ENCODE measurements at regions not wholly inside any gene's neighbourhood (a gene's known extent, or its start where the extent isn't known, plus 50 kb on each side); places are given as distances from the start of the nearest gene placed in this dataset.

DNA sequence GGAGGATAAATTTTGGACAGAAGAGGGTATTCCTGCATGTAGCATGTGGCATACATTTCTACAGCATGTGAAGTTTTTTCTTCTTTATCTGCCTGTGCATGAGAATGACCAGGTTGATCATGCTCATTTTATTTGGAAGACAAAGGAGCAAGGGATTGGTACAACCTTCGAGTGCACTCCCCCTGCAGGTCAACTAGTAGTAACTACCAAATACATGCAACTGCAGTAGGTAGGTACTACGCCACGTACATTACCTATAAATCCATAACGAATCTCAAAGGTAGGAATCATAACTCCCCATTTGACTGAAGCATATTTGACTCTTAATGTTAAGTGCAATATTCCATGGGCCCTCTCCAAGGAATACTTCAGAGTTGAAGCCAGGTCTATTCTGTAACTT is 763.9 kb downstream of the TSN start:
- intact Hi-C loops (cut with DNase I): no loop called here
- FAIRE-seq (no peak), DNase-seq (no peak)
- no peaks in the 10 kb centered on the region for H3K27me3 ChIP-seq (ENCODE audit: control insufficient read depth, insufficient read depth, low read length)
- H3K9ac ChIP-seq (ENCODE audit: low read length in 3 of 3): no peak overlapping the region
- TF ChIP-seq, protein P1, sequence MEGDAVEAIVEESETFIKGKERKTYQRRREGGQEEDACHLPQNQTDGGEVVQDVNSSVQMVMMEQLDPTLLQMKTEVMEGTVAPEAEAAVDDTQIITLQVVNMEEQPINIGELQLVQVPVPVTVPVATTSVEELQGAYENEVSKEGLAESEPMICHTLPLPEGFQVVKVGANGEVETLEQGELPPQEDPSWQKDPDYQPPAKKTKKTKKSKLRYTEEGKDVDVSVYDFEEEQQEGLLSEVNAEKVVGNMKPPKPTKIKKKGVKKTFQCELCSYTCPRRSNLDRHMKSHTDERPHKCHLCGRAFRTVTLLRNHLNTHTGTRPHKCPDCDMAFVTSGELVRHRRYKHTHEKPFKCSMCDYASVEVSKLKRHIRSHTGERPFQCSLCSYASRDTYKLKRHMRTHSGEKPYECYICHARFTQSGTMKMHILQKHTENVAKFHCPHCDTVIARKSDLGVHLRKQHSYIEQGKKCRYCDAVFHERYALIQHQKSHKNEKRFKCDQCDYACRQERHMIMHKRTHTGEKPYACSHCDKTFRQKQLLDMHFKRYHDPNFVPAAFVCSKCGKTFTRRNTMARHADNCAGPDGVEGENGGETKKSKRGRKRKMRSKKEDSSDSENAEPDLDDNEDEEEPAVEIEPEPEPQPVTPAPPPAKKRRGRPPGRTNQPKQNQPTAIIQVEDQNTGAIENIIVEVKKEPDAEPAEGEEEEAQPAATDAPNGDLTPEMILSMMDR (IDR thresholded peaks at IDR 0.05; ENCODE audit: borderline replicate concordance, extremely low read depth, insufficient read depth): no peak
- H3K27ac ChIP-seq (ENCODE audit: low read depth in 2 of 2, low read length in 2 of 2): no peak overlapping the region
- no peaks in the 10 kb centered on the region for H3K36me3 ChIP-seq (ENCODE audit: control insufficient read depth in 2 of 3, insufficient read depth in 3 of 3, low read length in 3 of 3)
- no peak overlapping the region for H3K4me3 ChIP-seq (ENCODE audit: low read length in 3 of 3)
- no peaks in the 10 kb centered on the region for H3K4me1 ChIP-seq (ENCODE audit: control insufficient read depth in 2 of 3, insufficient read depth in 2 of 3, low read depth in 1 of 3, low read length in 3 of 3)
- no peaks in the 10 kb centered on the region for H3K9me3 ChIP-seq (ENCODE audit: control insufficient read depth in 2 of 3, insufficient read depth in 1 of 3, low read length in 3 of 3)

DNA sequence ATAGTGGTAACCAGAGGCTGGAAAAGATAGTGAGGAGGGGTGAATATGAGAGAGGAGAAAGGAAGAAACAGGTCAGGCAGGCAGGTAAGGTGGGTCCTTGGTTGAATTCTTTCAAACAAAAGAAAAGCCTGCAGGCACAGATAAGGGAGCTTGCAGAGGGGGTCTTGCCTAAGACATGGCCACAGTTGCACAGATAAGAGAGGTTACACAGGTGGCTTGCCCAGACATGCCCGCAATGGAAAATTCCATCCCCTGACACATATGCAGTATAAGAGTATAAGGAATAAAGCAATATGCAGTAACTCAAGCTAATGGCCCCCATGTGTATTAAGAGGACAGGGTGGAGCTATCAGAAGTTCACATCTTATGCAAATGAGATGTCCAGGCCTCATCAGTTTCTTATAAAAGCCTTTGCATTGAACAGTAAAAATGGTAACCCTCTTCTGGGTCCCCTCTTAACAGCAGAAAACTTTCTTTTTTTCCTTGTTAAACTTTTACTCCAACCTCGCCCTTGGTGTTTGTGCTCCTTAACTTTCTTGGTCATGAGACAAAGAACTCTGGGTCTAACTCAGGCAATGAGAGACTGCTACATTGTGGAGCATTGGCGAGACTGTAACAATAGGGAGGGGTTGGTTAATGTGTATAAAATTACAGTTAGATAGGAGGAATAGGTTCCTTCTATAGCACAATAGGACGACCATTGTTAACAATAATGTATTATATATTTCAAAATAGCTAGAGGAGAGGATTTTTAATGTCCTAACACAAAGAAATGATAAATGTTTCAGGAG is 764.6 kb downstream of the TSN start:
- FAIRE-seq (no peak), DNase-seq (no peak)
- H3K4me1 ChIP-seq (ENCODE audit: control insufficient read depth in 2 of 3, insufficient read depth in 2 of 3, low read depth in 1 of 3, low read length in 3 of 3): no peaks in the 10 kb centered on the region
- no peak overlapping the region for H3K9ac ChIP-seq (ENCODE audit: low read length in 3 of 3)
- H3K9me3 ChIP-seq (ENCODE audit: control insufficient read depth in 2 of 3, insufficient read depth in 1 of 3, low read length in 3 of 3): no peaks in the 10 kb centered on the region
- H3K4me3 ChIP-seq (ENCODE audit: low read length in 3 of 3): no peak overlapping the region
- H3K27ac ChIP-seq (ENCODE audit: low read depth in 2 of 2, low read length in 2 of 2): no peak overlapping the region
- no peaks in the 10 kb centered on the region for H3K36me3 ChIP-seq (ENCODE audit: control insufficient read depth in 2 of 3, insufficient read depth in 3 of 3, low read length in 3 of 3)
- TF ChIP-seq, protein P1 (IDR thresholded peaks at IDR 0.05; ENCODE audit: borderline replicate concordance, extremely low read depth, insufficient read depth): no peak
- no peaks in the 10 kb centered on the region for H3K27me3 ChIP-seq (ENCODE audit: control insufficient read depth, insufficient read depth, low read length)
- intact Hi-C loops (cut with DNase I): no loop called here

DNA sequence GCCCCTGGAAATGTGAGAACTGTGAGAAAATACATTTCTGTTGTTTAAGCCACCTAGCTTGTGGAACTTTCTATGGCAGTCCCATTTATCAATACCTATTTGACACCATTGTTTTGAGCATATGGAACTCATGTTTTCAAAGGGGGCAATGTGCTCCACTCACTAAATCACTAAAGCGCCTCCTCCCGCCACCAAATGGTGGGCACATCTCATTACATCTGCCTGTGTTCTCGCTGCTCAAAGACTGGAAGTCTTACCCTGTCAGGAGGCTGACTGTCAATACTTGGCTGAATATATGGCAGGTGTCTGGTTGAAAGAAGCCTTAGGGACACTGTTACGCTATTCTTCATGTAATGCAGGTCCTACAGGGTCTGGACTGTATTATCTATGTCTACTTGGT is 767.7 kb downstream of the TSN start:
- FAIRE-seq: no peak
- H3K27ac ChIP-seq (ENCODE audit: low read depth in 2 of 2, low read length in 2 of 2): no peak overlapping the region
- H3K4me3 ChIP-seq (ENCODE audit: low read length in 3 of 3): no peak overlapping the region
- no peaks in the 10 kb centered on the region for H3K4me1 ChIP-seq (ENCODE audit: control insufficient read depth in 2 of 3, insufficient read depth in 2 of 3, low read depth in 1 of 3, low read length in 3 of 3)
- no peak for DNase-seq
- H3K9me3 ChIP-seq (ENCODE audit: control insufficient read depth in 2 of 3, insufficient read depth in 1 of 3, low read length in 3 of 3): no peaks in the 10 kb centered on the region
- TF ChIP-seq, protein P1 (IDR thresholded peaks at IDR 0.05; ENCODE audit: borderline replicate concordance, extremely low read depth, insufficient read depth): no peak
- no peaks in the 10 kb centered on the region for H3K36me3 ChIP-seq (ENCODE audit: control insufficient read depth in 2 of 3, insufficient read depth in 3 of 3, low read length in 3 of 3)
- no peak overlapping the region for H3K9ac ChIP-seq (ENCODE audit: low read length in 3 of 3)
- H3K27me3 ChIP-seq (ENCODE audit: control insufficient read depth, insufficient read depth, low read length): no peaks in the 10 kb centered on the region
- intact Hi-C loops (cut with DNase I): no loop called here

DNA sequence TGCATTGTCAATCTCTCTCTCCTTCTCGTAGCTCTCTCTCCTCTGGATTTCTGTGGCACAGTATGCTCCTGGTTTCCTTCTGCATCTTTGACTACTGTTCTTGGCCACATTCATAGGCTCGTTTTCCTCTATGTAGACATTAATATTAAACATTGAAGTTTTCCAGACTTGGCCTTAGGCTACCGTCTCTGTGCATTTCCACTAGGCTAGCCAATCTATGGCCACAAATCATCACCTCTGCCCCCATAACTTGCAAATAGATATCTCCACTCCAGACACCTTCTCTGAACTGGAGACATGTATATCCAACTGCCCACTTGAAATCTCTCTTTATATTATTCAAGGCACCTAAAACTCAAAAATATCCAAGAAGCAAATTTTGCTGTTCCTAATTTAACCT is 768.5 kb downstream of the TSN start:
- H3K4me1 ChIP-seq (ENCODE audit: control insufficient read depth in 2 of 3, insufficient read depth in 2 of 3, low read depth in 1 of 3, low read length in 3 of 3): no peaks in the 10 kb centered on the region
- no peaks in the 10 kb centered on the region for H3K9me3 ChIP-seq (ENCODE audit: control insufficient read depth in 2 of 3, insufficient read depth in 1 of 3, low read length in 3 of 3)
- DNase-seq (no peak), FAIRE-seq (no peak)
- intact Hi-C loops (cut with DNase I): no loop called here
- H3K4me3 ChIP-seq (ENCODE audit: low read length in 3 of 3): no peak overlapping the region
- no peak overlapping the region for H3K27ac ChIP-seq (ENCODE audit: low read depth in 2 of 2, low read length in 2 of 2)
- H3K27me3 ChIP-seq (ENCODE audit: control insufficient read depth, insufficient read depth, low read length): no peaks in the 10 kb centered on the region
- TF ChIP-seq, protein P1 (IDR thresholded peaks at IDR 0.05; ENCODE audit: borderline replicate concordance, extremely low read depth, insufficient read depth): no peak
- H3K36me3 ChIP-seq (ENCODE audit: control insufficient read depth in 2 of 3, insufficient read depth in 3 of 3, low read length in 3 of 3): no peaks in the 10 kb centered on the region
- no peak overlapping the region for H3K9ac ChIP-seq (ENCODE audit: low read length in 3 of 3)
